ENCODE measurements at regions not wholly inside any gene's neighbourhood (a gene's known extent, or its start where the extent isn't known, plus 50 kb on each side); places are given as distances from the start of the nearest gene placed in this dataset.

GRCh38 chr10:29811751-29812427 is 177.1 kb upstream of the SVIL start (continued):
- TF ChIP-seq ZSCAN23 (tag by site-specific recombination; IDR thresholded peaks at IDR 0.05) (peak; percentile 81; the same call in 1 of the 2 replicates), ZXDB (tag by site-specific recombination; IDR thresholded peaks at IDR 0.05) (peak; percentile 94), ZNF654 (tag by site-specific recombination; IDR thresholded peaks at IDR 0.05; ENCODE audit: low read depth) (no peak; the same call in 1 of the 2 replicates), FEZF1 (tag by site-specific recombination; IDR thresholded peaks at IDR 0.05) (peak; percentile 99), ZNF639 (tag by site-specific recombination; IDR thresholded peaks at IDR 0.05) (peak; percentile 91), PRDM6 (tag by site-specific recombination; IDR thresholded peaks at IDR 0.05) (0 out of 2 replicates have a peak, but pooled peaks have one; percentile 40), KLF1 (tag by site-specific recombination; IDR thresholded peaks at IDR 0.05) (peak; percentile 66), ZBTB10 (tag by site-specific recombination; IDR thresholded peaks at IDR 0.05) (peak; percentile 53; the same call in 1 of the 2 replicates), ZNF221 (tag by site-specific recombination; IDR thresholded peaks at IDR 0.05; ENCODE audit: borderline replicate concordance) (no peak), PRDM10 (tag by site-specific recombination; IDR thresholded peaks at IDR 0.05) (peak; percentile 94), ZNF366 (tag by site-specific recombination; conservative IDR thresholded peaks at IDR 0.05) (peak; percentile 75), ZNF341 (tag by site-specific recombination; IDR thresholded peaks at IDR 0.05; ENCODE audit: low read depth) (no peak), ATF2 (tag by site-specific recombination; IDR thresholded peaks at IDR 0.05; ENCODE audit: low read depth) (peak; percentile 69), ZNF146 (tag by site-specific recombination; IDR thresholded peaks at IDR 0.05) (no peak), ZNF391 (tag by site-specific recombination; IDR thresholded peaks at IDR 0.05; ENCODE audit: borderline replicate concordance, low read depth) (peak; percentile 47; the same call in 1 of the 2 replicates), ZNF24 (tag by site-specific recombination; IDR thresholded peaks at IDR 0.05) (peak; percentile 51; the same call in 1 of the 2 replicates), IKZF3 (tag by site-specific recombination; IDR thresholded peaks at IDR 0.05) (peak; percentile 79; the same call in 1 of the 2 replicates), BCL11A (tag by site-specific recombination; IDR thresholded peaks at IDR 0.05; ENCODE audit: low read depth) (peak; percentile 48; the same call in 1 of the 2 replicates), ZNF2 (tag by site-specific recombination; IDR thresholded peaks at IDR 0.05) (peak; percentile 67), ZEB2 (tag by site-specific recombination; IDR thresholded peaks at IDR 0.05) (peak; percentile 82), OSR2 (tag by site-specific recombination; IDR thresholded peaks at IDR 0.05) (peak; percentile 96), PATZ1 (tag by site-specific recombination; IDR thresholded peaks at IDR 0.05) (peak; percentile 74), ZNF623 (tag by site-specific recombination; IDR thresholded peaks at IDR 0.05) (0 out of 2 replicates have a peak, but pooled peaks have one; percentile 14), KLF8 (tag by site-specific recombination; IDR thresholded peaks at IDR 0.05) (peak; percentile 72), ZNF558 (tag by site-specific recombination; IDR thresholded peaks at IDR 0.05) (peak; percentile 13; the same call in 1 of the 2 replicates), ZFP41 (tag by site-specific recombination; IDR thresholded peaks at IDR 0.05; ENCODE audit: borderline replicate concordance) (no peak), ZNF629 (tag by site-specific recombination; IDR thresholded peaks at IDR 0.05) (peak; percentile 97)
